ENCODE measurements at regions not wholly inside any gene's neighbourhood (a gene's known extent, or its start where the extent isn't known, plus 50 kb on each side); places are given as distances from the start of the nearest gene placed in this dataset.
"Not testable (repeated sequence)": the region's sequence is repeated elsewhere in the genome, so short reads cannot be mapped to it uniquely, and the experiment has no call there.

DNA sequence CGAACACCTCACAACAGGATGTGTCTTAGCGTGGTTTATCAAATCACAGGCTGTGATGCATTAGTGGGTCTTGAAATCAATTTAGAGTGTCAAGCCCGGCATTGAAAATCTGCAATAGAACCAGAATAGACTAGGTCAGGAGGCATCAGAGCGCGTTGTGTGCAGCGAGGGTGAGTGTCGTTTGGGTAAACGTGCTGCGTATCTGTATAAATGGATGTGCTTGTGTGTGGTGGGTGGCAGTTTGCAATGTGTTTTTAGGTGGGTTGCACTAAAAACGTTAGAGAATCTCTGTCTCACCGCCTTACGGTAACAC is 121.0 kb upstream of the SULF2 start:
- no peak for DNase-seq

DNA sequence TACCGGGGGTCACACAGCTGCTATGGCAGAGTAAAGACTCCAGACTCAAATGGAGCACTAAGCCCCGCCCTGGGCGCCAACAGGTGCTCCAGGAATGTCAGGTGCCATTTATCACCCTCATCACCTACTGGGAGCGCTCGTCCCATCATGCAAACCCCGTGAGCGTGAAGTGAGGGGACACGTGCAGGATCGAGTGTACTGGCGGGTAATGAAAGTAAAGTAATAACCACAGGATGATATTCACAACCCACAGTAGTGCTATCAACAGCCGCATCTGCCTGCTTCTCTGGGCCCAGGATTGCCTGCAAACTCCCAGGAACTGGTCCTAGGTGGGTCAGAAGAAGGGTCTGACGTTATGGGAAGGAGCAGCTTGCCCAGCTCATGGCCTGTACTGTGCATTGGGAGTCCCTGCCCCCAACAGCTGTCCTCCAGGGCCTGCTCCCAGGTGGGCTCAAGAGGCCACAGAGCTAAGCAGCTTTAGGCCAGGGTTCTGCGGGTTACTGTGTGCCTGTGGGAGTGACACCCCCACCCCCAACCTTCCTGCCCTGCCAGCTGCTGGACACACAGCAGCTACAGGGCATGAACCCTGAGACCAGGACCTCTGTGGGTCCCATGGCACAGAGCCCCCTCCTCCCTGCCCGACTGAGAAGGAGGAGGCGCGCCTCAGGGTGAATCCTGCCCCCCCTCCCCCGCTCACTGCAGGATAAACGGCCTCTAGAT is 120.5 kb upstream of the SULF2 start:
- no peak for DNase-seq

DNA sequence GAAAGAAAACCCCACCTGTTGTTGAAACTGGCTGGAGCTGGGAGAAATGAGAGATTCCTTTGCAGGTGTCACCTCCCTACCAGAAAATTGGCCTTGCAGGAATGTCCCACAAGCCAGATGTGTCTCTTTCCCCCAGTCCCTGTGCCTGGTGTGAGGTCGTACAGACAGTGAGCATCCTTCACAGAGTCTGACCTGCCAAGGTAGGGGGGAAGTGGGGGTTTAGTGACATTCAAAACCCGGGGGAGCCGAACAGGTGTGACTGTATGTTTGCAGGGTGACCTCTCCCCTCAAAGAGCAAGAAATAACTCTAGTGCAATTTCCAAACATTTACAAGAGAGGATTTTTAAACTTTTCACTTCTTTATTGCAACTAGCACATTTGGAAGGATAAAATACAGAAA is 117.7 kb upstream of the SULF2 start:
- DNase-seq = not testable (repeated sequence)

DNA sequence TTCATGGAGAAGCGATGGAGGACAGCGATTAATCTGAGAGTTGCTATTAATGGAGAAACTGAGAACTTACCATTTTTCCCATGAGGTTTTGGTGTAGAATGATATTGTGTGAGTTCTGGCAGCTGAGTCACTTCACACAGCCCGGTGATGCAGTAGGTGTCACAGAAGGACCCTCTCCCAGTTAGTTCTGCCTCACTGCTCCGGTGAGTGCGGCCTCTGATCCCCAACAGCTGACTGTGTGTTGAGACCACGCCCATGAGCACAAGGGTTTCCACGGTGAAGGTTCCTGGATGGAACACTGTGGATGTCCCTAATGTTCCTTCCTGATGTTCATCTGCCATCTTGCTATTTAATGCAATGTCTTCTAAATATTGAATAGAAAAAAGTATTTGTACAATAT is 114.0 kb upstream of the SULF2 start:
- DNase-seq = not testable (repeated sequence)

DNA sequence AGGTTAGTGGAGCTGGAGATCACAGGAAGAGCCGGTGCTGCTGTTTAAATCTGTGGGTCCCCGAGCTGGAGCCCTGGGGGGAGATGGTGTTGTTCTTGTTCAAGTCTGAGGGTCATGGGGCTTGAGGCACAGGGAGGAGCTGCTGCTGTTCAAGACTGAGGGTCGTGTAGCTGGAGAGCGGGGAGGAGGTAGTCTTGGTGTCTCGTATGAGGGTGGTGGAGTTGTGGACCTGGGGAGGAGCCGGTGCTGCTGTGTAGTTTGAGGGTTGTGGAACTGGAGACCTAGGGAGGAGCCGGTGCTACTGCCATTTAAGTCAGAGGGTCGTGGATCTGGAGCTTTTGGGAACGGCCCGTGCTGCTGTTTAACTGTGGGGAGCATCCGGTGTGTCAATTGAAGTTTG is 112.2 kb upstream of the SULF2 start:
- DNase-seq = no peak

DNA sequence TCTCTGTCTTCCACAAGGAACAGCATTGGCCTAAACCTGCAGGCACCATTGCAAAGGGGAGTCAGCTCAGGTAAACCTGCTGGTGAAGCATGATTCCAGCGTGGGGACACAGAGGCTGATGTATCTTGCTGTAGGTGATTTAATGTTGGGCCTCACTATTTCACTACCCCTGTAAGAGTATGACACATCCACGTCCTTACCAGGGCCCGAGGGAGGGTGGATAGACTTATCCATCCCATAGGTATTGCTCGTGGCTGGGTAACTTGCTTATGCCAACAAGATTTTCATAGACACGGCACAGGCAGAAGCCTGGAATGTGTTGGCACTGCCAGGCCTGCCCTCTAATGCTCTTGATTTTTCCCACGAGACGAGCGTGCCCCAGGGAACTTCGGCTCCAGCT is 107.4 kb upstream of the SULF2 start:
- not testable (repeated sequence) for DNase-seq

DNA sequence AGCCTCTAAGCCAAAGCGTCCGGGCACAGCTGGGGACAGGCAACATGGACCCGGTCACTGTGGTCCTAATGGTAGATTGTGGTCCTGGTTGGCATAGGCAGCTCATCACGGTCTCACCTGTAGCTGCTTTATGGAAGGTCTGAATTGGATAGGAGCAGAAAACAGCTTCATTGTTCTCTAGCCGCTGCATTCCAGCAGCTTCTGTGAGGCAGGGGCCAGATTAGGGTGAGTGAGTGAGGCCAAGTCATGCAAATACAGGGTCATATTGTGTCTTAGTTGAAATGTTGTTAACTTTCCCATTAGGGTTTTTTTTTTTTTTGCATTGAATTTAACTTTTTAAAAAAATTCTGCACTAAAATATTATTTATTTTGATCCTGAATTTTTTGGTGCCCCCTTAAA is 105.4 kb upstream of the SULF2 start:
- not testable (repeated sequence) for DNase-seq

DNA sequence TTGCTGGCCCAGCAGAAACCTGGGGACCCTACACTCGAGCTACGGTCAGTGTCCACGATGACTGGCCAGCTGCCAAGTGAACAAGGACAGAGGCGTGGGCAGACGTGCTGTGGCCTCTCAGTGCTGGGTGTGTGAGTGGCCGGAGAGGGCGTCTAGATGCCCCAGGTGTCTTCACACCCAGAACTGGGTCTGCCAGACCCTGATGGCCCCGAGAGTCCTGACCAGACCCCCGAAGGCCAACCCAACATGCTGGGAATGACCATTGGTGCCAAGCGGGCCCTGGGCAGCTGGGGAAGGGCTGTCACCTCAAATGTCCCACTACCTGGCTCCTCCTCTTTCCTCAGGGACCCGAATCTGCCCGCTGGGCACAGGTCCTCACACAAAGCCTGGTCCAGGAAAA is 104.5 kb upstream of the SULF2 start:
- not testable (repeated sequence) for DNase-seq

DNA sequence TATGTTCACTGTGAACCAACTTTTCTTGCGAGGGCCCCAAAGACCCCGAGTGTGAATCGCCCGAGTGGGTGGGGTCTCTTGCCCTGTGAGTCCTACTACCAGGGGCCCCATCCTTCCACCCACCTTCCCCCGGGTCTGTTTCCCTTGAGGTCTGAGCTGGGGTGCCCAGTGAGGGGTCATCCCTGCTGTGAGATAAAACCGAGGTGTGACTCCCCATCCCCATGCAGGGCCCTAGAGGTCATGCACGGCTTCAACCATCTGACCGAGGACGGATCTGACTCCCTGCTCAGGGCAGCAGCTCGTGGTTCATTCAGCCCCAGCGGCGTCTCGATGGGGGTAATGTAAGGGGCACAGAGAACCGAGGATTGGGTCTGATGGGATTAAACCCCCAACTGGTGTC is 103.1 kb upstream of the SULF2 start:
- no peak for DNase-seq

DNA sequence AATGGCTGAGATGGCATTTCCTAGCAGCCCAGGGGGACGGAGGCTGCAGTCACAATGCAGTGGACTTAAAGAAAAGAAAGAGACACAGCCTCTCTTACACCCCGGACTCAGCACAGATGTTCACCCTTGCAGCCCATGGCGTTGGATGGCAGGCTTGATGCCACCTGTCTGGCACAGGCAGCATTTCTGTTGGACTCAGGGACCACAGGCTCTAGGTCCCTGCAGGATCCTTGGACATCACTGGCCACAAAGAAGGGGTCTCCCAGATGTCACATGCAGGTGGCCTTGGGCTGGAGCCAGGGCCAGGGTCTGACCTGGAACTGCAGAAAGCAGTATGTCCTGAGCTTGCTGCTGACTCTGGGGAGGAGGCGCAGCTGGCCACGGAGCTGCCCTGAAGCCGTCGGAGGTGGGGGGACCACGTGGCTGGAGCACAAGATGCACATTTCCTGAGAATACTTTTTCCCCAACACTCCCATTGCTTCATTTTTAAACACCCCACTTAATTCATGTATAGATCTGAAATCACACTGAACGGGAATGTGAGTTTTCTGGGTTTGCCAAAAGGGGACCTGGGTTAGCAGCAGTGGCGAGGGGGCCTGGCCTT is 102.3 kb upstream of the SULF2 start:
- no peak for DNase-seq

DNA sequence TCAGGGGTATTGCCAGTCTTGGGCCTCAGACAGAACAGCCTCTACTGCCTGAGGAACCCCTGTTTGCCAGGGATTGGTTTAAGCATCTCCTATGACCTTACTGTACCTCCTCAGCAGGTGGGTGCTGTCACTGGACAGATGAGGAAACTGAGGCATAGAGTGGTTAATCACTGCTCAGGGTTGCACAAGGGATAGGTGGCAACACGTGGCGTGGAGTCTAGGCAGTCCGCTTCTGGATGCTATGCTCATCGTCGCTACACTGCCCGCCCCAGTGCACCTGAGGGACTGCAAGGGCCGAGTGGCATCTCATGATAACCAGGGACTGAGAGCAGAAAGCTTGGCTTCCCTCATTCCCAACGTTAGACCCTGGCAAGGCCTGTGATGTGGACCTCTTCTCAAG is 101.8 kb upstream of the SULF2 start:
- DNase-seq = no peak

DNA sequence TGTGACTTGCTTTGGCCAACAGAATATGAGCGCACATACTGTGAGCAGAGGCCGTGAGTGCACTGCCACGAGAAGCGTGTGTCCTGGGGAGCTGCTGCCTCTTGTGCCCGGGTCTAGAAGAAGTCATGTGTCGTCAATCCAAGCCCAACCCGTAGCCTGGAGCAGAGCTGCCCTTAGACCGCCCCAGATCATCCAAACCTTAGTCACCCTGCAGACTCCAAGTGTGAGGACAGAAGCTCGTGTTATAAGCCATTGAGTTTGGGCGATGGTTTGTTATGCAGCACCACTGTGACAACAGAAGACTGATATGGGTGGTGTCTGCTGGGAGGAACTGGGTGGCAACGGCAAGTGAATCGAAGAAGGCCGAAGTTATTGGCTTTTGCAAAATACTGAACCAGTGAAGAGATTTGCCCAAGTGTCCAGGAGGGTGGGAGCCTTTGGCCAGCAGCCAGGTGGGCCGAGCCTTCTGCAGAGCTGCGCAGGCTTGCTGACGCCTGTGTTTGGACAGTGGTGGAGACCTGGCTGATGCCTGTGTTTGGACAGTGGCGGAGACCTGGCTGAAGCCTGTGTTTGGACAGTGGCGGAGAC is 101.3 kb upstream of the SULF2 start:
- no peak for DNase-seq

DNA sequence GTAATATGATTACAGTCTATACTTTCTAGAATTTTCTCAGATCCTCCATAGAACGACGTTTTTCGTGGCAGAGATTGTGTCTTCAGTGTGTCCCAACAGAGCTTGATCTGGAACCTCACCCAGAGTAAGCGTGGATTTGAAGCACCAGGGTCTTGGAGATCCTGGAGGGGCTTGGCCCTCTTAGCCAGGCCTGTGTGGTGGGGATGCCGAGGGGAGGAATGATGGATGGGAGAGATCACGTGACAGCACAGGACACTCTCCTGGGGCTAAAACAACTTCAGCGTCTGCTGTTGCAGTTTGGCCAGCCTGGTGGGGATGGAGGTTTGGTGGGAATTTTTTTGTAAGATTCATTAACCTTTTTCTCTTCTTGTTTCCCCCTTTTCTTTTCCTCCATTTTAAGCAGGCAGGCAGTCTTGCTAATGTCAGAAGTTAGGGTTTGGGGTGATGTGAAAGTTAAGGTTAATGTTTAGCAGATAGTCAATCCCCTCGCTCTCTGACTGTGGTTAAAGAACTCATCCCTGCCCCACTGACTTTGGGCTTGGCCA is 100.7 kb upstream of the SULF2 start:
- no peak for DNase-seq

DNA sequence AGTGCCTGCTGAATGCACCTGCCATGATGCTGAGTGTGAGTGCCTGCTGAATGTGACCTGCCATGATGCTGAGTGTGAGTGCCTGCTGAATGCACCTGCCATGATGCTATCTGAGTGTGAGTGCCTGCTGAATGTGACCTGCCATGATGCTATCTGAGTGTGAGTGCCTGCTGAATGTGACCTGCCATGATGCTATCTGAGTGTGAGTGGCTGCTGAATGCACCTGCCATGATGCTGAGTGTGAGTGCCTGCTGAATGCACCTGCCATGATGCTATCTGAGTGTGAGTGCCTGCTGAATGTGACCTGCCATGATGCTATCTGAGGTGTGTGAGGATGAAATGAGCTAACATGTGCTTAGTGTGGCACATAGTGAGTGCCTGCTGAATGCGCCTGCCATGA is 98.7 kb upstream of the SULF2 start:
- DNase-seq = not testable (repeated sequence)

DNA sequence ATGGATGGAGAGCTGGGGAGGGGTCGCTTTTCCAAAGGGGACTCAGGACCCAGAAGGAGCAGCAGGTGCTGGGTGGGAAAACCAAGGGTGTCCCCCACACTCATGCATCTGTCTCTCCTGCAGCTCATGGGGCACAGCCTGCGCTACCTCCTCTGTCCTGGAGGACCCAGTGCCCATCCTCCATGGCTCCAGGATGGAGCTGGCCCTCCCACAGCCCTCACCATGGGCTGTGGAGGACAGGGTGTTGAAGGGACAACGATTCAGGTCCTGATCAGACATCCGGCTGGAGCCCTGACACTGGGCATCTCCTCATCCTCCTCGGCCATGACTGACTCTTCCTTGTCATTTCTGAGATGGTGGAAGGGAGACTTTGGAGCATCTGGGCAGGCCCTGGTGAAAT is 97.9 kb upstream of the SULF2 start:
- DNase-seq = no peak

DNA sequence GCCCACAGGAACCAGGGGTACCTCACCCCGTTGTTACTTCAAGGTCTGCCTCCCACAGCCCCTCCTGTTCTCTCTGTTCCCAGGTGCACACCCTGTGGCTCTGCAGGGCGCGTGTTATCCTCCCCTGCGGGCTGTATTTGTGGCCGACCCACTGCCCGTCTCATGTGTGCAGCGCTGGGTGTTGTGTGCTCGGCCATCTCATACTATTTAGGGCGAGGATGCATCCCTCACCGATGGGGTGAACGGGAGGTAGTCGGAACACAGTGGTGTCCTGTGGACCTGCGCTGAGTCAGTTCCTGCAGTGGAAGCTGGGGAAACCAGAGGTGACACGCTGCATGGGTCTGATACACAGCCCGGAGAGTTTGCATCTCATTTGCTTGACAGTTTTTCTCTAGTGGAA is 94.5 kb upstream of the SULF2 start:
- DNase-seq = no peak

DNA sequence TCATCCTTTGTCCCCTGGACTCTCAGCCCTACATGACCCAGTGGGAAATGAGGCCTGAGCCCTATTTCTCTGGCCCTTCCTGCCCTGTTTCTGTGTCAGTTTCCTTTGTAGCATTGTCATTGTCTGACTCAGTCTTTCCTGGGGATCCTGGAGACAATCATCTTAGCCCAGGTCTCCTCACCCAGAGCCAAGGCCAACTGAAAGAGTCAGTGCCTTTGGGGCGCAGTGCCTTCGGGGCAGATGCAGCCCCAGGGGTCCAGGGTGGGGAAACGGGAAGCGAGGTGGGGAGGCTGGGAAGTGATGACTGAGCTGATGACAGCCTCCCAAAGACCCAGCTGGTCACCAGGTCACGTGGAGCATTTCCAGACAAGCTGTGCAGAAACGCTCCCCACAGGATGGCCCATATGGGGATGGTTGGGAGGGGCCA is 93.3 kb upstream of the SULF2 start:
- no peak for DNase-seq

DNA sequence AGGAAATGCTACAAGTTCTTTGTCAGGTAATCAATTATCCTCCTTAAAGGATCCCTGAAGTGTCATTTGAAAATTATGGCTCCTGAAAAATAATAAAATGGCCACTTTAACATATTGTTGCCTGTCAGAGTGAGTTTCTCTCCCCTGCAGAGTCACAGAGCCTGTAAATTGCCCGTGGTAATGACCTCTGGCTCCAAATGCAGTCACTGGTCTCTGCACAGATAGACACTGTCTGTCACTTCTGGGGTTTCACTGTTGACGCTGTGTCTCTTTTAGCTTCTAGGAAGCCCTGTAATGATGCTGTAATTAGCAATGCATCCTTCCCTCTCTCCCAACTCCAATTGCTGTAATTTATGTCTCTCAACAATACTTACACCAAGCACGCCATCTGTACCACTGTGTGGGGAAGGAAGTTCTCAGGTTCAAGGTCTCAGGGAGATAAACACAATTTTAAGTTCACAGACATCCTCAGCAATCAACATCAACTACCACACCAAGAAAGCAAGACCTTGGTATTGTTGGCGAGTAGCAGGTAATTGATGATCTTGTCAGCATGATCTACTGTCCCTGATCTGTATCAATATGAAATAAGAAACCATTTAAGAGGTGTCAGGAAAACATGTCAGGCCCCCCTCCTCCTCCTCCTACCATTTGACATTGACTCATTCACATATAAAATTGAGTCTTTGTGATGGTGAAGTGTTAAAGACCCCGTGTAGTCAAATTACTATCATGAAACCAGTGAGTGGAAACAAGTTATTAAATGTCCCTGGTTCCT is 91.2 kb upstream of the SULF2 start:
- no peak for DNase-seq

DNA sequence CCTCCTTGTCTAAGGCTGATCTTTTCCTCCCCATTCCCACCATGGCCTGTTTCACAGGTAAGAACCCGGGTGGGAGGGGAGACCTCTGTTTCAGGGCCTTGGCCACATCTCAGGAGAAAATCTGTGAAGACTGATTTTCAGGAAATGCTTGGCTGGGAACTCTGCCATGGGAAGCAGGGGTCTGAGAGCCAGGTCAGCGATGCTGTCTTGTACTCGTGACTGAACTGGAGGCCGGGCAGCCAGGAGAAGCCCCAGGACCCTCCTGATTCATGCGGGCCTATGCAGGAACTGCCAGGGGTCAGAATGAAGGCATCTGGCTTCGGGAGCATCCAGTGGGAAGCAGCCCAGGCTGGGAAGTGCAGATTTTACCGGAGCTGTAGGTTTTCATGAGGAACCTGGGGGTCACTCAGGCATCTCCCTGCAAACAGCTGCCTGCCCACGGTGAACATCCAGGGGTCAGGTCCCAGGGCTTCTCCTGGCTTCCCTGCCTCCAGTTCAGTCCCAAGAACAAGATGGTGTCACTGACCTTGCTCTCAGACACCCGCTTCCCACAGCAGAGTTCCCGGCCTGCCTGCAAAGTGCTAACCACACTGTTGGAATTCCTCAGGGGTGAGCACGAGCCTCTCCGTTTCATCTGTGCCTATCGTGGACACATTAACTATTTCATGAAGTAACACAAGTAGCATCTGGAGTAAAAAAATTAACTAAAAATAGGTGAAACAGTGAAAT is 90.2 kb upstream of the SULF2 start:
- DNase-seq = no peak

DNA sequence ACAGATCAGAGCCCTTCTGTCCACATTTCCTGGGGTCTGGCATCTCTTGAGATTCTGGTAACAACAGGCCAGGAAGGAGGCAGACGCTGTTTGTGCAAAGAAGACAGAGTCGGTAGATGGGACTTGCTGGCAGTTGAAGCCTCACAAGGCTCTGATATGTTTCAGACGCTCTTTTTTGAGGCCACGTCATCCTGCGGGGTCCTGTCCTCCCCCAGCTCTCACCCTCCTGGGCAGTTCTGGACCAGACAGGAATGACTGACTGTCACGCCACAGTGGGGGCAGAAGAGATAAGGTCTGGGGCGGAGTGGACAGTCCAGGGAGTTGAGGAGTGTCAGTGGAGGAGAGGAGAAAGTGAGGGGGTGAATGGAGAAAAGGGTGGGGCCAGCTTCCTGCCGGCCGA is 87.1 kb upstream of the SULF2 start:
- no peak for DNase-seq

DNA sequence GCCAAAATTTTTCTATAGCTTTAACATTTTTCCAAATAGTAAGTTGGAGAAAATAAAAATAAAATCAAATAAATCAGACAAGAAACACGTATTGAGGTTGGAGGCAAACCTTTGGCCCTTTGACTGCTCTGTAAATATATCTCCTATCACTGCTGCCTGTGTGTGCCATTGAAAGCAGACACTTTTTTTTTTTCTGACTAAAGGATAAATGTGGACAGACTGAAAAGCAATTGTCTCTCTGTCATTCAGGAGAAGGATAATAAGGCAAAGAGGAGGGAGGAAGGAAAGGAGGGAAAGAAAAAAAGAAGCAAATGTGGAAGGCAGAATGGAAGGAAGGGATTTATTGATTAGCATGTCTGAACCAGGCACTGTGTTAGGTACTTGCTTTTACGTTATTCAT is 85.2 kb upstream of the SULF2 start:
- no peak for DNase-seq

DNA sequence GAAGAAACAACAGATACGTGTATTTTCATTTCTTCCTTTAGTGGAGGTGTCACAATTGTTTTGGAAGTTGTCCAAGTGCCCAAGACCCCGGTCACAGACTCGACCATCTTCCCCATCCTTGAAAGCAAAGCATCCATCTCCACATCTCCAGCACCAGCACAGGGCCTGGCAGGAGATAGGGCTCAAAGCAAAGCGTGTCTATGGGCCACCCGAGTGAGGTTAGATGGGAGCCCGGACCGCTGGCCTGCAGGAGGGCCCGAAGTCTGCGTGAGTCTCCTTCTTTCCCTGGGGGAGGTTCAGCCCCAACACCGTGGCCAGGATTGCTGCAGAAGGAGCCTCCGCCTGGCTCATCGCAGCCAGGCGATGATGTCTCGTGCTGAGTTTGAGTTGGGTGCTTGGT is 83.5 kb upstream of the SULF2 start:
- DNase-seq = no peak

DNA sequence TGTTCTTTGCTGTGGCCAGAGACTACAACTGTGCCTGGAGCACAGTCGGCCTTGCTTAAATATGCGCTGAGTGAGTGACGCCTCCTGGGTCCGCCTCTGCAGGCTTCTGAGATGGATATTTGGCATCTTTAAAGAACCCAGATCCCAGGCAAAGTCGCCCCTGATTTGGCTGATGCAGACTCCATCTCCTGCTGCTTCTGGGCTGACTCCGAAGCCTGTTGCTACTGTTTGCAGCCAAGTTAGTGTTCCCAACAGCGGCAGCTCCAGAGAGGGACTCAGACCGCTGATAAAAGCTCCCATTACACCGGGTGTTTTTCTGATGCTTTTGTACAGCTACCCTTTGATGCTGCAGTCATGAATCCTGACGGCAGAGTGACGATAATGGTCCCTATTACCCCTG is 83.0 kb upstream of the SULF2 start:
- no peak for DNase-seq
